Glomerular visceral epithelial cell (primary cell): ENCODE measurements at regions not wholly inside any gene's neighbourhood (a gene's known extent, or its start where the extent isn't known, plus 50 kb on each side); places are given as distances from the start of the nearest gene placed in this dataset.
A peak's percentile ranks its signal among the peaks of the same experiment; 100 is the strongest.

Experiments used
- DNase-seq: peaks from one replicate; pipeline ENCODE4 v3.0.0-alpha.2; 2016; ENCODE audit errors: extremely low spot score

DNA sequence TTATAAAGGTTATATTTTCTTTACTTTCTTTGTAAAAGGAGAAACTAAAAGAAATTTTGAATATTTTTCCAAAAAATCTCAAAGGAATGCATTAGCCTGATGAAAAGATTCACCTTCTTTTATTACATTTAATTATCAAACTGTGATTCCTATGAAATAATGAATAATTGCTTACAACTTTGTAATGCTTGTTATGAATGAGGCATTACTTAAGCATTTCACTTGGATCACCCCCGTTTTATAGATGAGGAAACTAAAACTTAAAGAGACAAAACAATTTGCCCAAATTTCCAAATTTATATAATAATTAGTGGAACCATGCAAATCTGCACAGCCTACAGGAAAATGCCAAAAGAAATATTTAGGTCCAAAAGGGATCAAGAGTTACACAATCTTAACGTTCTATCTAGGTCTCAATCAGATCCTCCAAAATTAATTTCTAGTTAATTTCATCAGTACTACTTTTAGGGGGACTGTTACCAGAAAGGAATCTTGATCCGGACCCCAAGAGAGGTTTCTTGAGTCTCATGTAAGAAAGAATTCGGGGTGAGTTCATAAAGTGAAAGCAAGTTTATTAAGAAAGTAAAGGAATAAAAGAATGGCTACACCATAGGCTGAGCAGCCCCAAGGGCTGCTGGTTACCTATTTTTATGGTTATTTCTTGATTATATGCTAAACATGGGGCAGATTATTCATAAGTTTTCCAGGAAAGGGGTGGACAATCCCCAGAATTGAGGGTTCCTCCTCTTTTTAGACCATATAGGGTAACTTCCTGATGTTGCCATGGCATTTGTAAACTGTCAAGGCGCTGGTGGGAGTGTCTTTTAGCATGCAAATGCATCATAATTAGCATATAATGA is 288.0 kb downstream of the ADGB start:
- no peak for DNase-seq

DNA sequence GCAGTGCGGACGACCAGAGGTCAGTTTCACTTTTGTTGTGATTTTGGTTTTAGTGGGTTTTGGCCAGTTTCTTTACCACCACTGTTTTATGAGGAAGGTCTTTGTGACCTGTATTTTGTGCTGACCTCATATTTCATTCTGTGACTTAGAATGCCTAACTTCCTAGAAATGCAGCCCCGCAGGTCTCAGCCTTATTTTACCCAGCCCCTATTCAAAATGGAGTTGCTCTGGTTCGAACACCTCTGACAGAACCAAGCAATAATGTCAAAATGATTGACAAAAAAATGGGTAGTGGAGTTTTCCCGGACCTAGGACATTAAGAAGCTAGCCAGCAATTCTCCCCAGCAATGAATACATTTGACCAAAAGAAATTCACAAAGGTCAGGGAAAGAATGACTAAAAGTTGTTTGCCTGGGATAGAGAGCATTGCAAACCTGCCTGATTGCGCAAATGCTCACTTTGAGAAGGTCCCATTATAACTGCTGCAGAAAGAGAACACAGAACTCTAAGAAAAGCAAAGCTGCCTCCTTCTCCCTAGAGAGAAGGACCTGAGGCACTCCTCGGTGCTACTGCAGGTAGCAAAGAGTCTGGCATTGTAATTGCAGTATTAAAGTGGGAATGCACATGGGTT is 288.8 kb downstream of the ADGB start:
- no peak for DNase-seq

DNA sequence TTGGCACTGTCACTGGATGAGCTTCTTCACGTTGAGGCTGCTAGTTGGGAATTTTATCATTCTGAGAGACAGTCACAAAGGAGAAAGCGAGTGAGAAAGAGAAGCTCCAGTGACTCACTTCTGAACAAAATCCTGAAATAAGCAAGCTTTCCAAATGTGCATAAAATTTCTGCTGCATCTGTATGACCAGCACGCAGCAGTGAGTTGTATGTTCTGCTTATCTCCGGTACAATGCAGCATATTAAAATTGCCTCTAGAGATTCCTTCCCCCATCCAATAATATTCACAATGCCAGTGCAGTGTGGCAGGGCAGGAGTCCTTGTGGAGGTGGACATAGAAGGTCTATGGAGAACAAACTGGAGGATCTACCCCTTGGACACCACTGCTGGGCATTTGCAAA is 290.5 kb downstream of the ADGB start:
- DNase-seq: no peak

DNA sequence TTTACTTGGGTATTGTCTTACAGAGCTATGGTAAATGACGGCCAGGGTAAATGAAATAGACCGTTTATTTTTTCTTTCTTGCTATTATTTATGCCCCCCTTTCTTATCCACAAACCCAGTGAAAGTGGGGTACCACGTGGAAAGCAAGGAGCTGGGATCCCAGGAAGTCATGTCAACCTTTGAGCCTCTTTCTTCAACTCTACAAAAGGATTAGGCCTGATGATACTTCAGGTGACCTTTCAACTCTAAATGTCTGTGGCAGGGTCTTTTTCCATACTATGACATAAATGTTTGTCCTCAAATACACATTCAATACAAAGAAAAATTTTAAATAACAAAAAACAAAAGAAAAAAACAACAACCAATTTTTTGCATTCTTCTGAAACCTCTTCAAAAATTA is 291.4 kb downstream of the ADGB start:
- no peak for DNase-seq

DNA sequence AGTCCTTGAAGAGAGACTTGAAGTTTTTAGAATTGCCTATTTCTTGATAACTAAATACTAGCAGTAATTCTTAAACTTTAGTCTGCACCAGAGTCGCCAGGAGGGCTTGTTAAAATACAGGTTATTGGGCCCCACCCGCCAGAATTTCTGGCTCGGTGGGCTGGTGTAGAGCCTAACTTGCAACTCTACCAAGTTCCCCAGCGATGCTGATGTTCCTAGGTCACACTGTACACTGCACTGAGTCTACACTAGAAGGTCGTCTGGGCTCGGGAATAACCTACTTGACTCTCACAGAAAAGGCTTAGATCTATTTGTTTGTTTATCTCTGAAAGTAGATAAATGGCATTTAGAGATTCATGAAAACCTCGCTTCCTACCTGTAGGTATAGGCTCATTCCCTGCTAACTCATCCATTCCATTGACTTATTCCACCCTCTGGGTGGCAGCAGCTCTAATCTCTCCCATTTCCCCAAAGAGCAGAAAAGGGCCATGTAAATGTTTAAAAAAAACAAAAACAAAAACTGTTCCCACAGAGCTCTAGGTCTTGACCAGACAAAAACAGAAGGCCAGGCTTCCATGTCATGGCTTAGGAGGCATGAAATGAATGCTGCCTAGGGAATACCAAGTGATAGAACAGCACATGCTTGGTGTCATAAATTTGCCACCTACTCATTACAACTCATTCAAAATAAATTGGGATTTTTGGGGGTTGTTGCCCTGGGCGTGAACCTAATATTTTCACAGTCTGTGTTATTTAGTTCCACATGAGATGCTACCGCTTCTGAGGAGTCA is 292.1 kb downstream of the ADGB start:
- DNase-seq: no peak

DNA sequence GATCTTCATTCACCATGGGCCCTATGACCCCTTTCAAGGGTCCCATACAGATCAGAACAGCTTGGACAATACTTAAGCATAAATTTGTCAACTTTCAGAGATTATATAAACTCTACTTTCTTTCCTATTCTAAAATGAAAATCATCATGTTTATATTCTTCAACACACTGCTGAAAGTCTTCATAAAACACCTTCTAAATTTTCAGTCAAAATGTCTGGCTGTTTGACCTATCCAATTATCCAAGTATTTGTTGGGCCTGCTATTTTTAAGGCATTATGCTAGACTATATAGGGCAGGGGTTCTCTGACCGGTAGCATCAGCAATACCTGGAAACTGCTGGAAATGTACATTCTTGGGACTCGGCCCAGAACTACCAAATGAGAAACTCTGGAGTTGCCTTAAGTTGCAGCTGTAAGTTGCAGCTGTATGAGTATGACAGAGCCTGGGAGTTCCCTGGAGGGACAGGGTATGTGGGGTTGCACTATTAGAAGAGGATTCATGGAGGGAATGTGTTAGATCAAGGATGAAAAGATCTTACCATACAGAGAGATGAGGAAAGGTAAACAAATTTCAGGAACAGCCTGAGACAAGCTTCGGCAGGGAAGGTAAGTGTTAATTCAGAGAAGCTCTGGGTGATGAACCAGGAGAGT is 293.0 kb downstream of the ADGB start:
- no peak for DNase-seq

DNA sequence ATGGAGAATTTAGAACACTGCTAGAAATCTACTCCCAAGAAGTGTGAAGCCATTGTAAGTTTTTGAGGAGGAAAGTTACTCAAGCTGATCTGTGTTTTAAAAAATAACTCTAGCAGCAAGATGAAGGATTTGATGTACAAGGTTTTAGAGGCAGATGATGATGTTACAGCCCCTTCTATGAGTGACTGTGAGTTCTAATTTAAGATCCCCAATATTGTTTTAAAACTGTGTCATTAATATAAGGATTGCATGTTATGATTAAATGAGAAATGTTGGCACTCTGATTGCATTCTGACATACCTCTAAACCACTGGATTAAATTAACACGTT is 293.5 kb downstream of the ADGB start:
- no peak for DNase-seq

DNA sequence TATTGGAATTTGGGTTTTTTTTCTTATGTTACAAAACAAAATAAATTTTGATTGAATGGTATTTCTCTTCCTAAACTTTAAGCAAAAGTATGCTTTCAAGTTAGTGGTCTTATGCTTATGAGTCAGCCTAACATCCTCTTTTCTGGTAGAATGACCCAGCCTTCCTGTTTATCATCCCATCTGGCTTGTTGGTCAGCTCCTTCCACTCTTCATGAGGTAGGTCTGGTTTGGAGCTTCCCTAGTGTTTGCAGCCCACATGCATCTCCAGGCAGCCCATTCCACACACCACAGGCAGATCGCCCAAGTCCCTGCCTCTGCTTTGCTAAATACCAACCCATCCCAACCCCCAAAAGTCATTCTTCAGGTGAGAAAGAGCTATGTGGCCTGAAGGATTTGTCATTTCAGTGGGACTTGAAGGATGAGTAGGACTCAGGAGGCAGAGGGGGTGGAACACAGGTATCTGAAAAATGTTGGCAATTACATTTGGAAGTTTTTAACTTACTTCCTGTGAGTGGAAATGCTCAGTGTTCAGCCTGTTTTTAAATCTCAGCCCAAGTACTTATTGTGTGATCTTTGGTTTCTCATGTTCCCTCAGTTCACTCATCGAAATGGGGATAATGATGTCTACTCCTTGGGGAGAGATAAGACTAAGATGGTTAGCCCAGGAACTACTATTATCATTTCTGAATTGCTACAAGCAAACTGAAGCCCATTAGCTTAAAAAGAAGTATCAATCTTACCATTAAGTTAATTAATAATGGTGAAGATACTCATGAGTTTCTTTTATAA is 294.0 kb downstream of the ADGB start:
- DNase-seq: peak; percentile 61

DNA sequence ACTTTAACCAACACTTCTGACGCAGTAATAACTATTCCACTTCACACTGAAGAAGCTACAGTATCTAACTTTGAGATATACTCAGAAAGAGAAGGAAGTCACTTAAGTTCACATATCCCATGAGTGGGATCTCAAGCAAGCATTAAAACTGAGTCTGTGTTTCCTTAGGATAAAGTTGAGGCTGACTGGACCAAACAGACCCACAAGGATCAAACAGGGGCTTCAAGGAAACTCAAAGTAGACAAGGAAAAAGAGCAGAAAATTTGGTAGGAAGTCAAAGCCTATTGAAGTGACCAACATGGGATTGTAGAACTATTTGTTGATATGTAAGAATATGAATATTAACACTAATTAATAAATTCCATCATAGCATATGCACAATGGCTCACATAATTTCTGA is 294.9 kb downstream of the ADGB start:
- no peak for DNase-seq

DNA sequence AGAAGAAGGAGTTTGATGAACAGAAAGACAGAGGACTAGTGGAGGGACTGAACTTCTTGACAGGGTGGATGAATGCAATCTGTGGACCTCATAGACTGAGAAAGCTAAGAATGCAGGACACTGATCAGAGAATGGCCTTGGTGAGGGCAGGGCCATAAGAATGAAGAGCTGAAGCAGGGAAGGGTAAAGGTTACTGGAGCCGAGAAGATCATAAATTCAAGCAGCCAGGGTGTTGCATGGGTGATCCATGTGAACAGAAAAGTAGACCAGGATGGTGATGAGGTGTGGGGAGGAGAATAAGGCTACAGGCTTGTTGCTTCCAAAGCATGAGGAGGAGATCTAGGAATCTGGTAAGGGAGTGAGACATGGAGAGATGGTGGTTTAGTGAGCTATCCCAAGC is 295.9 kb downstream of the ADGB start:
- DNase-seq: no peak

DNA sequence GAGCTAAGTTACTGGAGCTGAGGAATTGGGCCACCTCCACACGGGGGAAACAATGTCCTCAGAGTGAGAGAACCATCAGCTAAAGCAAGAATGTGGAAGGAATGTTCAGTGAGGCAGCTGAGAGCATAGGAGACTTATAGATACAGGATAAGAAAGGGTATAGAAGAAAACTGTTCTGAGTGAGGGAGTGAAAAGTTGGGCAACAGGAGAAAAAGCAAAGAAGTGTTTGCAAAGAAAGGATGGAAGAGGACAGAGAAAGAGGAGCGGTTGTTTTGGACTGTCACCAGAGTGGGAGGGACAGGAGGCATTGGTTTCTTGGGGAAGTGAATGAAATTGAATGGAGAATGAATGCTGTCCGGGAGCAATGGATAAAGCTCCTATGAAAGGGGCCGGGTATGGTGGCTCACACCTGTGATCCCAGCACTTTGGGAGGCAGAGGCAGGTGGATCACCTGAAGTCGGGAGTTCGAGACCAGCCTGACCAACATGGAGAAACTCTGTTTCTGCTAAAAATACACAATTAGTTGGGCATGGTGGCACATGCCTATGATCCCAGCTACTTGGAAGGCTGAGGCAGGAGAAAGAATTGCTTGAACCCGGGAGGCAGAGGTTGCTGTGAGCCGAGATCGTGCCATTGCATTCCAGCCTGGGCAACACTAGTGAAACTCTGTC is 296.5 kb downstream of the ADGB start:
- no peak for DNase-seq

DNA sequence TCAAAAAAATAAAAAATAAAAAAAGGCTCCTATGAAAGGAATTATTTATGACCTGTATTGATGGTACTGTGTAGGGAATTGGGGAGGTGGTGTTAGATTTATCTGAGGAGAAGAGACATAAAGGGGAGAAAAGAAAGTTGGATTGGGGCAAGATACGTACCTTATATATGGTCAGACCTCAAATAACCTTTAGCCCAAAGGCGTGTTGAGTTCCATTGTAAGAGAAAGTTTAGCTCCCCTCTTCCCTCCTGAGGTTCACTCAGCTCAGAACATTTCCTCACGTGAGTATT is 296.9 kb downstream of the ADGB start:
- no peak for DNase-seq

DNA sequence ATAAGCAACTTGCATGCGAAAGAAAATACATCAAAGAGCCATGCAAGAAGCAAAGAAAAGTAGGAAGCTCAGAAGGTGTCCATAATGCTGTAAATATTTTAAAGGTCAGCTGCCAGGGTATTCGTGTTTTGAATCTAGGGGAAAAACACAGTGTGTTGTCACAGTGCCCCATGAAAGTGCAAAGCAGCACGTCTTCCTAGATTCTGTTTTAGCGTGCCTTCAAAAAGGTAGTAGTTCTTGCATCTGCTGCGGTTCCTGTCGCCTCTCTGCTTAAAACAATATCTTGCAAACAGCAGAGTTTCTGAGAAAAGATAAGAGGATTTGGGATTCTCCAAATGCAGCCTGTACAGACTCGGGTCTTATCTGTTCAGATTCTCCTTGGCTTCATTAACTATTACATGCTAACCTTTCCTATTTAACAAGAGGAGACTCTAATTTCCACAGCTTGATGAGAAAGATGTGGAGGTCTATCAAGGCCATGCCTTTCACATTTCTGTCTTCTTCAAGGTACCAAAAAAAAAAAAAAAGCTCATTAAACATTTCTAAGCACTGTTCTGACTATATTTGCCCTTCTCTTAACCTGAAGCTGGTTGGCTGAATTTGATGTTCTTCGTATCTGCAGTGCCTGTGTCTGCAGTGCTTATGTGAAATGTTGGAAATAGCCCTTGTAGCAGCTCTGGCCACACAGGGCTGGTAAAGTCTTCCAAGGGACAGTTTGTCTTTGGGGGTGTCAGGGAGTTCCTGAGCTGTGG is 297.5 kb downstream of the ADGB start:
- no peak for DNase-seq

DNA sequence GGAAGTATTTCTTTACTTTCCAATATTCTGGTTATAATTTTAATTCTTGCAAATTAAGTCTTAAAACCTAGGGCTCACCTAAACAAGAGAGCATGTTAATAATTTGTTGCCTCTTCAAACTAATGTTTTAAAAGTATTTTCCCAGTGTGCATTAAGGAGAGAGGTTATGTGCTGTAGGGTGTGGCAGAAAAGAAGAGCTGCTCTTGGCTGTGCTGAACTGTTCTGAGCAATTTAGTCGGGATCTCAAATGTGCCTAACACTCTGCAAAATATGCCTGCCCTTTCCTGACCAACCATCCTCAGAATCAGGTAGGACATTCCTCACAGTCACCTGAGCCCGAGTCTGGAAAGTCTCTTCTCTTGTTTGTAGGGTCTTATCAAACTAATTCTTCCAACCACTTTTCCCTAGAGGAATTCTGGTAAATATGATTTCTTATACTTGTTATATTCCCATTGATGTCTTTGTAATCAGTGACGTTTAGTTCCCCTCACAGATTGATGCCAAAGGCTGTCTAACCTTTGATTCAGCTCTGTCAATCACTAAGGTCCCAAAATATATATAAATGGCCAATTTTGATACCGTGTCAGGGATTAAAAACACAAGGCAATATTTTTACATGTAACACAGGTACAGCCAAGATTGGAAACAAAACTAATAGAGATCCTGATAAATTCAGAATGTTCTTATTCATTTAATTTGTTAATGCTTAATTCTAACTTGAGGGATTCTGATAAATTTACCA is 298.4 kb downstream of the ADGB start:
- DNase-seq: no peak

DNA sequence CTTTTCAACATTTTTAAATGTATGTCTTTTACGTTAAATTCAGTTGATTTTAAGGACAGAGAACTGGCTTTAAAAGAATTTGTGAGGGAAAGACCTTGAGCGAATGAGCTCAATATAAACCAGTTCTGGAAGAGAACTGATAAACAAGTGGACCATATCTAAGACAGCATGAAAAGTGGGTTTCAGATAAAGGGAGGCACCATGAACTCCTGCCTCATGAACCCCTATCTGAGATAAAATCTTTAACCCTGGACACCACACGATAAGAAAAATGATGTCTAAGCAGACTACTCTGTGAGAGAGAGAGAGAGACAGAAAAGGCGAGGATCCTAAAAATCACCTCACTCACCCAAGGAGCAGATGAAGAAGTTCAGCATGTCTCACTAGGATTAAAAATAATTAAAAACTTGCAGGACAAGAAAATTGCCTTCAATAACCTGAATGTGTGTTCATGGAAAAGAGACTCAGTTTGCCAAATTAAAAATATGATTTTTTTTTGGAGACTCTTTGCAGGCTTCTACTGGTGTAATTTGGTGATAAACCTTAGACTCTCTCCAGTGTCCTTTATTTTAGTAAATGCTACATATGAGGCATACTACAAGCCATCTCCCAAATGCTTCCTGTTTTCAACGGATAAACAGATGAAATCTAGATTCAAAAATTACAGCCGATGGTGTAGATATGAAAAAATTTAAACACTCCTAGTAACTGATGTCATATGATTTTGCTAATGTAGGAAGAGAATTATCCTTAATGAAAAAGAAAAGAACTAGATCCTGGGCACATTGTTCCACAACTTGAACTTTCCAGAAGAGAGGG is 299.5 kb downstream of the ADGB start:
- DNase-seq: no peak

DNA sequence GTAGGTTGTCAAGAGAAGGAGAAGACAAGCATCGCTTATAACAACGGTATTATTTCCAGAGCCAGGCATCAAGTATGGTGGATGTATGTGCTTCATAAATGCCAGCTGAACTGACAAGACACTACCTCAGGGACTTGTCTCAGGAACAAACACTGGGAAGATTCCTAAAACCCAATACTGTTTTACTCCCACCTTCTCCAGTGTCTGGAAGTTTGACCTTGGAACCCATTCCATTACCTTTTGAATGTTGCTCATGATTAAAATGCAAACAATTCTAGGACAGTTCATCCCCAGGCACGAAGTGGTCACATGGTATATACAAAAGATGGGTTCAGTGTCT is 300.1 kb downstream of the ADGB start:
- no peak for DNase-seq

DNA sequence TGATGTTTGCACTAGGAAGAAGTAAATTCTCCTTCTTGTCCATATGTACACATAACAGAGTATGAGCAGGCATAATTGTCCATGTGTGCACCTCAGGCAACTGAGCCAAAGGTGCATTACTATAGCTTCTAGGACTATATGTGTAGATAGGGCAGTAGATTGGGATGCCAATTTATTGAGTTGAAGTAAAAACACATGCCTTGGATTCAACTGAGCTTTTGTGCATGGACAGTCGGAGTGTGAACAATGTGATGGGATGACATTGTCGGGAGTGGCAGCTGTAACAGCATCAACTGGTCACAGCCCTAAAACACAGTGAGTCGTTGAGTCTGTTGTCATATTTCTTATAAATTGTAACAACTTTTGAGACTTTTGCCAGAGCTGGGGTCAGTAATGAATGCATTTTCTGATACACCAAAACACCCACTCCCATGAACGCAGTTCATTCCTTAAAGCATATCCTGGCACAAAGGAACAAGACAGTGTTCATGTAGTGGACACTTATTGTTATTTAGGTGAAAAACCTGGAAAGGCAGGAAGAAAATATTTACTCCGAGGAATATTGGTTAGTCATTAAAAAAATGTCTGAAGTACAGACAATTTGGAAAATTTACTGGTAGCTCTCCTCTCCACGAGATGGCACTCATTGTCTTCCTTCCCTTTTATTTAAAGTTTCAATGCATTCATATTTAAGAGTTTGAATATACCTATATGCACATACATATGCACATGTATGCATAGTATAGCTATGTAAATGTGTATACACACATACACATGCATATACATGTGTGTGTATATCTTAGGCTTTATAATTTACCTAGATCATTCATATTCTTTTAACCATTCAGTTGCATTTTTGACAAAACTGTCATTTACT is 302.0 kb upstream of the STXBP5 start:
- peak; percentile 20 for DNase-seq

DNA sequence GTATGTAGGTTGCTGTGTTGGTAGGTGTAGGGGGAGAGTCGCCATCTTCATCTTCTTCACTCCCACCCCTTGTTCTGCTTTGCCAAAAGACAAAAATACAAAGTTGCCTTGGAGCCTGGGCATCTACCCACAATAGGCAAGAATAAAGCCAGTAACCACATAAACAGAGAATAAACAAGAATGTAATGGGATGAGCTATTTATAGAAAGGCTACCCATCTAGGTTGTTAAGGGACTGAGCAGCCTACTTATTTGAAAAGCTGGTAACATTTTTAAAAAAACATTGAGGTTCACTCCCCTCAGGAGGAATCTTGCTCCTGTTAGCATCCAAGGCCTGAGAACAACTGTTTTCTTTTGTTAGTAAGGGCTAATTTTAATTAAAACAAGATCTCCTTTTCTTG is 301.4 kb upstream of the STXBP5 start:
- no peak for DNase-seq
